ENCODE measurements at regions not wholly inside any gene's neighbourhood (a gene's known extent, or its start where the extent isn't known, plus 50 kb on each side); places are given as distances from the start of the nearest gene placed in this dataset.
A peak's percentile ranks its signal among the peaks of the same experiment; 100 is the strongest.
"Not testable (repeated sequence)": the region's sequence is repeated elsewhere in the genome, so short reads cannot be mapped to it uniquely, and the experiment has no call there.

GRCh38 chr14:24744641-24745040 is 110.7 kb upstream of the GZMB start:
- DNase-seq: no peak

- no peak for DNase-seq
Observed at GRCh38 chr14:24741871-24742270, 107.9 kb upstream of the GZMB start.

GRCh38 chr14:24735984-24736630 is 102.1 kb upstream of the GZMB start:
- no peak for DNase-seq

GRCh38 chr14:24734917-24735500 is 101.0 kb upstream of the GZMB start:
- DNase-seq: no peak

GRCh38 chr14:24726480-24726879 is 92.5 kb upstream of the GZMB start:
- no peak for DNase-seq

GRCh38 chr14:24725311-24725710 is 91.3 kb upstream of the GZMB start:
- DNase-seq: no peak

GRCh38 chr14:24721775-24722174 is 87.8 kb upstream of the GZMB start:
- DNase-seq: no peak

- no peak for DNase-seq
Observed at GRCh38 chr14:24715239-24715638, 81.2 kb upstream of the GZMB start.

- DNase-seq: no peak
Observed at GRCh38 chr14:24713404-24713803, 79.4 kb upstream of the GZMB start.

GRCh38 chr14:24712909-24713308 is 78.9 kb upstream of the GZMB start:
- DNase-seq: no peak

- DNase-seq: no peak
Observed at GRCh38 chr14:24712374-24712773, 78.4 kb upstream of the GZMB start.

- DNase-seq: peak; percentile 63
Observed at GRCh38 chr14:24710403-24711112, 76.6 kb upstream of the GZMB start.

- DNase-seq: no peak
Observed at GRCh38 chr14:24708684-24709083, 74.7 kb upstream of the GZMB start.

GRCh38 chr14:24706351-24706750 is 72.4 kb upstream of the GZMB start:
- no peak for DNase-seq

- DNase-seq: no peak
Observed at GRCh38 chr14:24705840-24706239, 71.8 kb upstream of the GZMB start.

GRCh38 chr14:24701062-24701461 is 67.1 kb upstream of the GZMB start:
- DNase-seq: no peak

- DNase-seq: no peak
Observed at GRCh38 chr14:24700511-24700910, 66.5 kb upstream of the GZMB start.

- DNase-seq: no peak
Observed at GRCh38 chr14:24699052-24699451, 65.1 kb upstream of the GZMB start.

- not testable (repeated sequence) for DNase-seq
Observed at GRCh38 chr14:24696280-24696920, 62.4 kb upstream of the GZMB start.

GRCh38 chr14:24695265-24696241 is 61.6 kb upstream of the GZMB start:
- no peak for DNase-seq

GRCh38 chr14:24694680-24695079 is 60.7 kb upstream of the GZMB start:
- DNase-seq: no peak

GRCh38 chr14:24693983-24694382 is 60.0 kb upstream of the GZMB start:
- DNase-seq: no peak

GRCh38 chr14:24693353-24693737 is 59.4 kb upstream of the GZMB start:
- no peak for DNase-seq

Data from right forelimb (tissue), 1 donor.